OCI-M2 (cell line): ENCODE measurements at regions not wholly inside any gene's neighbourhood (a gene's known extent, or its start where the extent isn't known, plus 50 kb on each side); places are given as distances from the start of the nearest gene placed in this dataset.
"Not testable (repeated sequence)": the region's sequence is repeated elsewhere in the genome, so short reads cannot be mapped to it uniquely, and the experiment has no call there.

Experiments
- DNase-seq: peaks from one replicate; lab custom pipeline; 2025; ENCODE audit not compliant: unreplicated experiment; lab: John Stamatoyannopoulos, UW

- no peak for DNase-seq
Observed at GRCh38 chr7:1300206-1300605, 67.5 kb downstream of the UNCX start.

- DNase-seq: no peak
Observed at GRCh38 chr7:1300636-1301035, 68.0 kb downstream of the UNCX start.

- DNase-seq: no peak
Observed at GRCh38 chr7:1301054-1301881, 68.6 kb downstream of the UNCX start.

- no peak for DNase-seq
Observed at GRCh38 chr7:1301882-1302251, 69.2 kb downstream of the UNCX start.

GRCh38 chr7:1302936-1303335 is 70.3 kb downstream of the UNCX start:
- no peak for DNase-seq

GRCh38 chr7:1304011-1304410 is 71.3 kb downstream of the UNCX start:
- not testable (repeated sequence) for DNase-seq

GRCh38 chr7:1305873-1306272 is 73.2 kb downstream of the UNCX start:
- no peak for DNase-seq

GRCh38 chr7:1307828-1308227 is 75.2 kb downstream of the UNCX start:
- no peak for DNase-seq

GRCh38 chr7:1309290-1309689 is 76.6 kb downstream of the UNCX start:
- DNase-seq: no peak

- DNase-seq: no peak
Observed at GRCh38 chr7:1309996-1310395, 77.3 kb downstream of the UNCX start.

- DNase-seq: no peak
Observed at GRCh38 chr7:1310936-1311335, 78.3 kb downstream of the UNCX start.

GRCh38 chr7:1311406-1312135 is 78.9 kb downstream of the UNCX start:
- no peak for DNase-seq

GRCh38 chr7:1312136-1313070 is 79.7 kb downstream of the UNCX start:
- DNase-seq: no peak

GRCh38 chr7:1313613-1314012 is 80.9 kb downstream of the UNCX start:
- no peak for DNase-seq

GRCh38 chr7:1314021-1314907 is 81.6 kb downstream of the UNCX start:
- DNase-seq: no peak

GRCh38 chr7:1314908-1315450 is 82.3 kb downstream of the UNCX start:
- DNase-seq: no peak

GRCh38 chr7:1316086-1316485 is 83.4 kb downstream of the UNCX start:
- no peak for DNase-seq

GRCh38 chr7:1317646-1318045 is 85.0 kb downstream of the UNCX start:
- DNase-seq: no peak

- no peak for DNase-seq
Observed at GRCh38 chr7:1318051-1318450, 85.4 kb downstream of the UNCX start.

- no peak for DNase-seq
Observed at GRCh38 chr7:1318661-1319060, 86.0 kb downstream of the UNCX start.
